ENCODE measurements at regions not wholly inside any gene's neighbourhood (a gene's known extent, or its start where the extent isn't known, plus 50 kb on each side); places are given as distances from the start of the nearest gene placed in this dataset.

DNA sequence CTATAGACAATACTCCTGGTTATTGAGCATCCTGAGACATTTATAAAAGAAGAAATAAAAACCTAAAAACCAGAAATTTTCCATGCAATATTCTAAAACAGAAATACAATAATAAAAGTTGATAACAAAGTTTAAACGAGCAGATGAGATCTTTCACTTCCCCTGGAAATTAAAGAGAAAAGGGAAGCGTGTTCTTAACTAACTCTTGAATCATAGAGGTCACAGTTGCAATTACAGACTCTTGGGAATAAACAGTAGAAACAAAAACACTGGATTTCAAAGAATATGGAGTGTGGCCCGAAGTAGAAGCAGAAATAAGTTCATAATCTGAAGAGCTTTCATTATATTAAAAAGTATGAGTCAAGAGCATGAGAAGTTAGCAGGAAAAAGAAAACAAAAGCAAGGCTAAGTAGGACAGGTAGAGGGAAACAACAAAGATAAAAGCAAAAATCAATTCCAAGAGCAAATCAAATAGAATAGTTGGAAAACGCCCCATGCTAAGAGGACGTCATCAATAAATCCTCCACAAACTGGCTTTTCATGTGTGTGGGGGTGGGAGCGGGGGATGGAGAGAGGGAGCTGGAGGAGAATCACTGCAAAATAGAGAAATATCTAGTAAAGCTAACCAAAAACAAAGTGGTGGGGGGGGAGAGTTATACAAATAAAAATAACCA, 55.2 kb upstream of the C10orf71 start:
- Histone ChIP-seq H3K9me3 (no peaks in the 10 kb centered on the region), H3K4me1 (peaks cover 0 to 12% (median 0%) of the 10 kb centered on the region in 4 donors), H3K27ac (no peak overlapping the region), H3K4me3 (no peak overlapping the region), H3K36me3 (no peaks in the 10 kb centered on the region), H3K27me3 (peaks cover 0 to 10% (median 0%) of the 10 kb centered on the region in 3 donors)
- DNase-seq, result no peak
- intact Hi-C loops (cut with DNase I; ENCODE audit: low total_unique reads), result no loop called here
- TF ChIP-seq, protein P1, sequence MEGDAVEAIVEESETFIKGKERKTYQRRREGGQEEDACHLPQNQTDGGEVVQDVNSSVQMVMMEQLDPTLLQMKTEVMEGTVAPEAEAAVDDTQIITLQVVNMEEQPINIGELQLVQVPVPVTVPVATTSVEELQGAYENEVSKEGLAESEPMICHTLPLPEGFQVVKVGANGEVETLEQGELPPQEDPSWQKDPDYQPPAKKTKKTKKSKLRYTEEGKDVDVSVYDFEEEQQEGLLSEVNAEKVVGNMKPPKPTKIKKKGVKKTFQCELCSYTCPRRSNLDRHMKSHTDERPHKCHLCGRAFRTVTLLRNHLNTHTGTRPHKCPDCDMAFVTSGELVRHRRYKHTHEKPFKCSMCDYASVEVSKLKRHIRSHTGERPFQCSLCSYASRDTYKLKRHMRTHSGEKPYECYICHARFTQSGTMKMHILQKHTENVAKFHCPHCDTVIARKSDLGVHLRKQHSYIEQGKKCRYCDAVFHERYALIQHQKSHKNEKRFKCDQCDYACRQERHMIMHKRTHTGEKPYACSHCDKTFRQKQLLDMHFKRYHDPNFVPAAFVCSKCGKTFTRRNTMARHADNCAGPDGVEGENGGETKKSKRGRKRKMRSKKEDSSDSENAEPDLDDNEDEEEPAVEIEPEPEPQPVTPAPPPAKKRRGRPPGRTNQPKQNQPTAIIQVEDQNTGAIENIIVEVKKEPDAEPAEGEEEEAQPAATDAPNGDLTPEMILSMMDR (IDR thresholded peaks at IDR 0.05), result no peak
- no peak for TF ChIP-seq POLR2A (IDR thresholded peaks at IDR 0.05)
- no peak for TF ChIP-seq POLR2AphosphoS5 (IDR thresholded peaks at IDR 0.05)
- WGBS, 5 donors, result 32 to 45% (median 38%) methylated on average over 6 of the region's 6 CpGs

DNA sequence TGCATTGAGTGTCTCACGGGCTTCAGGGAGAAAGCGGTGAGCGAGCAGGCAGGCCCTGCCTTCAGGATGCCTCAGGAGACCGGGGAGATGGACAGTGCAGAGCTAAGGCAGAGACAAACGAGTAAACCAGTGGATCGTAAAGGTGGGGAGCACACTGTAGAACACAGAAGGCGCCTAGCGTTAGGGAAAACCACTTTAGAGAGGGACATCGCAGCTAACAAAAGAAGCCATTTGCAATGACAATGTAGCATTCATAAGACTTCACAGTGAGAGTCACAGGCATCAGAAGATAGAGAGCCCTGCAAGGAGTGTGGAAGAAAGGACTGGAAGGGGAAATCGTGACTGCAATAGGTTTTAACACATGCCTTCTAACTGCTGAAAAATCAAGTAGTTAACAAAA, 54.9 kb upstream of the TMEM273 start:
- TF ChIP-seq, protein P1 (IDR thresholded peaks at IDR 0.05), result no peak
- TF ChIP-seq POLR2AphosphoS5 (IDR thresholded peaks at IDR 0.05) (no peak), POLR2A (IDR thresholded peaks at IDR 0.05) (no peak), EP300 (IDR thresholded peaks at IDR 0.05) (no peak)
- no peaks in the 10 kb centered on the region for H3K36me3 ChIP-seq
- peaks cover 0 to 10% (median 0%) of the 10 kb centered on the region in 3 donors for H3K27me3 ChIP-seq
- no peak for DNase-seq
- H3K4me1 ChIP-seq, result peaks cover 0 to 12% (median 0%) of the 10 kb centered on the region in 4 donors
- intact Hi-C loops (cut with DNase I; ENCODE audit: low total_unique reads), result no loop called here
- no peaks in the 10 kb centered on the region for H3K9me3 ChIP-seq
- no peak overlapping the region for H3K4me3 ChIP-seq
- 65 to 77% (median 73%) methylated on average over 10 of the region's 10 CpGs for WGBS, 5 donors
- H3K27ac ChIP-seq, result no peak overlapping the region

DNA sequence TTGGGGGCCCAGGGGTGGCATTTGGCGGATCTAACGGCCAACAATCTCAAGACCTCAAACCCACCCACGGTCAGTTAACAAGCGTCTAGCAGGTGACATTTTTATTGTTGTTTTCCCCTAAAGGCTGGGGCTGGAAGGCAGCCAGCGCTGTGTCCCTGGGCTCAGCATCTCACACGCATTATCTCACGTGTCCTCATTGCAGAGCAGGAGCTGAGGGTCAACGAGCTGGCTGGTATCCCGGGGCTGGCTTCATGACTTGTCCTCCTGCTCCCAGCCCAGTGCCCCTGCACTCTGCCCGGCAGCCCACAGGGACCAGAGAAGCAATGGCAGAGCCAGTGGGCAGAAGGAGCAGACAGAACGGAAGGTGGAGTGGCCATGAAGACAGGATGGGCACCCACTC, 54.4 kb upstream of the TMEM273 start:
- no peaks in the 10 kb centered on the region for H3K36me3 ChIP-seq
- WGBS, 5 donors, result 62 to 88% (median 82%) methylated on average over 9 to 11 of the region's 11 CpGs
- intact Hi-C loops (cut with DNase I; ENCODE audit: low total_unique reads), result no loop called here
- no peak for DNase-seq
- TF ChIP-seq POLR2AphosphoS5 (IDR thresholded peaks at IDR 0.05) (no peak), POLR2A (IDR thresholded peaks at IDR 0.05) (no peak), EP300 (IDR thresholded peaks at IDR 0.05) (no peak)
- TF ChIP-seq, protein P1 (IDR thresholded peaks at IDR 0.05), result no peak
- no peak overlapping the region for H3K27ac ChIP-seq
- H3K4me1 ChIP-seq, result peaks cover 0 to 12% (median 0%) of the 10 kb centered on the region in 4 donors
- no peaks in the 10 kb centered on the region for H3K9me3 ChIP-seq
- peaks cover 0 to 10% (median 0%) of the 10 kb centered on the region in 3 donors for H3K27me3 ChIP-seq
- H3K4me3 ChIP-seq, result no peak overlapping the region

DNA sequence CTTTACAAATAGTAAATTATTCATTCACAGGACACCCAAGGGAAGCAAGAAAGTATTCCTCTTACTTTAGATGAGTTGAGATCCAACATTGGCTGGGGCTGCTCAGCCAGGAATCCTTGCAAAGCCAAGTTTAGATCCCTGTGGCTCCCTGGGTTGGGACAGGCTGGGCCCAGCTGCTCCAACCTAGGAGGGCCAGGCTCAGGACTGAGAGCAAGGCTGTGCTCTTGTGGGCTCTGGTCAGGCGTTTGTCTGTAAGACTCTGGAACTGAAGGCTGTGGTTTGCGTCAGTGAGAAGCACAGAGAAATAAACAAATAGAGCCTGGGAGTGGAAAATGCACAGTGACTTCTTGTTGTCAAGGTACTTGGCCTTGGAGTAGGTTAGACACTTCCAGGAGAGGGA, 53.2 kb upstream of the TMEM273 start:
- DNase-seq, result peak in 1 of 2 donors; percentile 31
- peaks cover 0 to 10% (median 0%) of the 10 kb centered on the region in 3 donors for H3K27me3 ChIP-seq
- H3K9me3 ChIP-seq, result no peaks in the 10 kb centered on the region
- no peak overlapping the region for H3K4me3 ChIP-seq
- peaks cover 0 to 12% (median 0%) of the 10 kb centered on the region in 4 donors for H3K4me1 ChIP-seq
- TF ChIP-seq POLR2A (IDR thresholded peaks at IDR 0.05) (no peak), EP300 (IDR thresholded peaks at IDR 0.05) (no peak), POLR2AphosphoS5 (IDR thresholded peaks at IDR 0.05) (no peak)
- TF ChIP-seq, protein P1 (IDR thresholded peaks at IDR 0.05), result no peak
- intact Hi-C loops (cut with DNase I; ENCODE audit: low total_unique reads), result no loop called here
- no peaks in the 10 kb centered on the region for H3K36me3 ChIP-seq
- 51 to 76% (median 62%) methylated on average over 2 of the region's 2 CpGs for WGBS, 5 donors
- no peak overlapping the region for H3K27ac ChIP-seq
